ENCODE measurements at regions not wholly inside any gene's neighbourhood (a gene's known extent, or its start where the extent isn't known, plus 50 kb on each side); places are given as distances from the start of the nearest gene placed in this dataset.

- no peak for TF ChIP-seq CTCF (IDR thresholded peaks at IDR 0.05; ENCODE audit: low read depth, low read length, poor library complexity, severe bottlenecking)
- no peak for TF ChIP-seq EZH2phosphoT487 (IDR thresholded peaks at IDR 0.05; ENCODE audit: borderline replicate concordance, low read length)
These were observed 557.2 kb upstream of the BOD1L1 start for GRCh38 chr4:14184767-14185166.

Measured in DOHH2 (cell line).